ENCODE measurements at regions not wholly inside any gene's neighbourhood (a gene's known extent, or its start where the extent isn't known, plus 50 kb on each side); places are given as distances from the start of the nearest gene placed in this dataset.

DNA sequence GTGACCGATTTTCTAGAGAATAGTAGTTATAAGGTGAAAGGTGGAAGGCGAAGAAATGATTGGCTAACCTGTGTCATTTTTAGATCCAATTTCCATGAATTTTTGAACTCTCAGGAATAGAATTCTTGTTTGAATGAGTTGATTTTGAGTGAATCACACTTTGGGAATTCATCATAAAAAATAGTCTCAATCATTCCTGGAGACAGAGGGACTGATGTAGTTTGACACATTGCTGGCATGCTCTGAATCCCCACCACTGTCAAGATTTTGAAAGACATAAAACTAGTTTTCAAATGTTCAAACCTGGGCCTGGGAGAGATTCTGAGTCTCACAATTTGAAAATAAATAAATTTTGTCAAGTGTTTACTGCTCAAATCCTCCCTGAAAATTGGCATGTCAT lies 861.4 kb upstream of the RAG2 start:
- TF ChIP-seq, protein P1, sequence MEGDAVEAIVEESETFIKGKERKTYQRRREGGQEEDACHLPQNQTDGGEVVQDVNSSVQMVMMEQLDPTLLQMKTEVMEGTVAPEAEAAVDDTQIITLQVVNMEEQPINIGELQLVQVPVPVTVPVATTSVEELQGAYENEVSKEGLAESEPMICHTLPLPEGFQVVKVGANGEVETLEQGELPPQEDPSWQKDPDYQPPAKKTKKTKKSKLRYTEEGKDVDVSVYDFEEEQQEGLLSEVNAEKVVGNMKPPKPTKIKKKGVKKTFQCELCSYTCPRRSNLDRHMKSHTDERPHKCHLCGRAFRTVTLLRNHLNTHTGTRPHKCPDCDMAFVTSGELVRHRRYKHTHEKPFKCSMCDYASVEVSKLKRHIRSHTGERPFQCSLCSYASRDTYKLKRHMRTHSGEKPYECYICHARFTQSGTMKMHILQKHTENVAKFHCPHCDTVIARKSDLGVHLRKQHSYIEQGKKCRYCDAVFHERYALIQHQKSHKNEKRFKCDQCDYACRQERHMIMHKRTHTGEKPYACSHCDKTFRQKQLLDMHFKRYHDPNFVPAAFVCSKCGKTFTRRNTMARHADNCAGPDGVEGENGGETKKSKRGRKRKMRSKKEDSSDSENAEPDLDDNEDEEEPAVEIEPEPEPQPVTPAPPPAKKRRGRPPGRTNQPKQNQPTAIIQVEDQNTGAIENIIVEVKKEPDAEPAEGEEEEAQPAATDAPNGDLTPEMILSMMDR (IDR thresholded peaks at IDR 0.05 in 2 of 3, conservative IDR thresholded peaks at IDR 0.05 in 1 of 3; ENCODE audit: borderline replicate concordance in 1 of 3, insufficient read depth in 1 of 3, low read depth in 2 of 3, low read length in 2 of 3), result no peak
- TF ChIP-seq POLR2A (IDR thresholded peaks at IDR 0.05; ENCODE audit: borderline replicate concordance, extremely low read depth, insufficient read depth, insufficient read length) (no peak), SIN3A (IDR thresholded peaks at IDR 0.05; ENCODE audit: low read depth) (no peak), POLR2AphosphoS5 (IDR thresholded peaks at IDR 0.05; ENCODE audit: low read depth, low read length) (no peak)
- TF ChIP-seq, protein P2, sequence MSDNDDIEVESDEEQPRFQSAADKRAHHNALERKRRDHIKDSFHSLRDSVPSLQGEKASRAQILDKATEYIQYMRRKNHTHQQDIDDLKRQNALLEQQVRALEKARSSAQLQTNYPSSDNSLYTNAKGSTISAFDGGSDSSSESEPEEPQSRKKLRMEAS (IDR thresholded peaks at IDR 0.05), result no peak
